ENCODE measurements at regions not wholly inside any gene's neighbourhood (a gene's known extent, or its start where the extent isn't known, plus 50 kb on each side); places are given as distances from the start of the nearest gene placed in this dataset.

GRCh38 chr15:96029172-96029571 is 301.3 kb upstream of the NR2F2 start:
- Histone ChIP-seq H3K9me3 (replicated peaks) (no peaks in the 10 kb centered on the region), H3K4me3 (no peak overlapping the region), H3K27me3 (replicated peaks) (no peaks in the 10 kb centered on the region), H3K27ac (no peak overlapping the region), H3K36me3 (no peaks in the 10 kb centered on the region), H3K4me1 (replicated peaks) (no peaks in the 10 kb centered on the region; the same call in 1 of the 2 replicates)
- no peak for DNase-seq (ENCODE audit: low read depth in 1 of 2, low spot score in 2 of 2)

GRCh38 chr15:96031426-96032110 is 298.9 kb upstream of the NR2F2 start:
- H3K36me3 ChIP-seq, result no peaks in the 10 kb centered on the region

GRCh38 chr15:96035091-96035490 is 295.4 kb upstream of the NR2F2 start:
- DNase-seq (ENCODE audit: low read depth in 1 of 2, low spot score in 2 of 2), result no peak
- Histone ChIP-seq H3K4me3 (no peak overlapping the region), H3K27ac (no peak overlapping the region), H3K36me3 (no peaks in the 10 kb centered on the region), H3K27me3 (replicated peaks) (no peaks in the 10 kb centered on the region), H3K4me1 (replicated peaks) (peaks cover 16% of the 10 kb centered on the region; the same call in 1 of the 2 replicates), H3K9me3 (replicated peaks) (no peaks in the 10 kb centered on the region)

More at GRCh38 chr15:96031426-96032110, 298.9 kb upstream of the NR2F2 start:
- Histone ChIP-seq H3K27me3 (replicated peaks) (no peaks in the 10 kb centered on the region), H3K9me3 (replicated peaks) (no peaks in the 10 kb centered on the region), H3K4me1 (replicated peaks) (no peaks in the 10 kb centered on the region; the same call in 1 of the 2 replicates), H3K27ac (no peak overlapping the region), H3K4me3 (no peak overlapping the region)
- DNase-seq (ENCODE audit: low read depth in 1 of 2, low spot score in 2 of 2), result no peak

GRCh38 chr15:96035635-96036034 is 294.9 kb upstream of the NR2F2 start:
- H3K27me3 ChIP-seq (replicated peaks), result no peaks in the 10 kb centered on the region

GRCh38 chr15:96037584-96037983 is 292.9 kb upstream of the NR2F2 start:
- no peaks in the 10 kb centered on the region for H3K36me3 ChIP-seq
- peak in 1 of 2 experiments; percentile 42 for DNase-seq (ENCODE audit: low read depth in 1 of 2, low spot score in 2 of 2)
- no peaks in the 10 kb centered on the region for H3K9me3 ChIP-seq (replicated peaks)
- no peaks in the 10 kb centered on the region for H3K27me3 ChIP-seq (replicated peaks)
- peaks cover 16% of the 10 kb centered on the region; the same call in 1 of the 2 replicates for H3K4me1 ChIP-seq (replicated peaks)
- no peak overlapping the region for H3K4me3 ChIP-seq
- H3K27ac ChIP-seq, result no peak overlapping the region

More at GRCh38 chr15:96035635-96036034, 294.9 kb upstream of the NR2F2 start:
- H3K27ac ChIP-seq, result no peak overlapping the region
- no peaks in the 10 kb centered on the region for H3K9me3 ChIP-seq (replicated peaks)
- H3K36me3 ChIP-seq, result no peaks in the 10 kb centered on the region
- H3K4me3 ChIP-seq, result no peak overlapping the region
- DNase-seq (ENCODE audit: low read depth in 1 of 2, low spot score in 2 of 2), result no peak
- H3K4me1 ChIP-seq (replicated peaks), result peaks cover 16% of the 10 kb centered on the region; the same call in 1 of the 2 replicates

GRCh38 chr15:96038131-96038530 is 292.4 kb upstream of the NR2F2 start:
- no peak overlapping the region for H3K4me3 ChIP-seq
- peak in 1 of 2 experiments; percentile 4 for DNase-seq (ENCODE audit: low read depth in 1 of 2, low spot score in 2 of 2)
- no peak overlapping the region for H3K27ac ChIP-seq
- no peaks in the 10 kb centered on the region for H3K27me3 ChIP-seq (replicated peaks)
- H3K36me3 ChIP-seq, result no peaks in the 10 kb centered on the region
- H3K4me1 ChIP-seq (replicated peaks), result peaks cover 16% of the 10 kb centered on the region; the same call in 1 of the 2 replicates
- H3K9me3 ChIP-seq (replicated peaks), result no peaks in the 10 kb centered on the region

- Histone ChIP-seq H3K27ac (no peak overlapping the region), H3K4me1 (replicated peaks) (peaks cover 16% of the 10 kb centered on the region; the same call in 1 of the 2 replicates), H3K27me3 (replicated peaks) (no peaks in the 10 kb centered on the region), H3K9me3 (replicated peaks) (no peaks in the 10 kb centered on the region), H3K36me3 (no peaks in the 10 kb centered on the region), H3K4me3 (no peak overlapping the region)
- DNase-seq (ENCODE audit: low read depth in 1 of 2, low spot score in 2 of 2), result peak in 1 of 2 experiments; percentile 16
Observed at GRCh38 chr15:96038650-96039049, 291.9 kb upstream of the NR2F2 start.

- DNase-seq (ENCODE audit: low read depth in 1 of 2, low spot score in 2 of 2), result no peak
- Histone ChIP-seq H3K27me3 (replicated peaks) (no peaks in the 10 kb centered on the region), H3K4me3 (no peak overlapping the region), H3K36me3 (no peaks in the 10 kb centered on the region), H3K4me1 (replicated peaks) (peaks cover 19% of the 10 kb centered on the region), H3K9me3 (replicated peaks) (no peaks in the 10 kb centered on the region), H3K27ac (no peak overlapping the region)
Observed at GRCh38 chr15:96041982-96042733, 288.3 kb upstream of the NR2F2 start.

GRCh38 chr15:96042734-96043224 is 287.7 kb upstream of the NR2F2 start:
- DNase-seq (ENCODE audit: low read depth in 1 of 2, low spot score in 2 of 2), result no peak
- no peak overlapping the region for H3K27ac ChIP-seq
- no peak overlapping the region for H3K4me3 ChIP-seq
- H3K4me1 ChIP-seq (replicated peaks), result peaks cover 19% of the 10 kb centered on the region
- no peaks in the 10 kb centered on the region for H3K27me3 ChIP-seq (replicated peaks)
- no peaks in the 10 kb centered on the region for H3K9me3 ChIP-seq (replicated peaks)
- H3K36me3 ChIP-seq, result no peaks in the 10 kb centered on the region

- no peaks in the 10 kb centered on the region for H3K36me3 ChIP-seq
- no peaks in the 10 kb centered on the region for H3K27me3 ChIP-seq (replicated peaks)
- H3K9me3 ChIP-seq (replicated peaks), result no peaks in the 10 kb centered on the region
- peaks cover 18% of the 10 kb centered on the region for H3K4me1 ChIP-seq (replicated peaks)
- H3K27ac ChIP-seq, result no peak overlapping the region
- H3K4me3 ChIP-seq, result no peak overlapping the region
- DNase-seq (ENCODE audit: low read depth in 1 of 2, low spot score in 2 of 2), result no peak
Observed at GRCh38 chr15:96043591-96044171, 286.8 kb upstream of the NR2F2 start.

GRCh38 chr15:96046620-96047240 is 283.8 kb upstream of the NR2F2 start:
- no peak for DNase-seq (ENCODE audit: low read depth in 1 of 2, low spot score in 2 of 2)
- Histone ChIP-seq H3K4me1 (replicated peaks) (peaks cover 18% of the 10 kb centered on the region), H3K4me3 (no peak overlapping the region), H3K27ac (peak overlapping the region; percentile 7; the same call in 1 of the 2 replicates), H3K36me3 (no peaks in the 10 kb centered on the region), H3K9me3 (replicated peaks) (no peaks in the 10 kb centered on the region), H3K27me3 (replicated peaks) (no peaks in the 10 kb centered on the region)

- DNase-seq (ENCODE audit: low read depth in 1 of 2, low spot score in 2 of 2), result peak; percentile 52 to 69
- Histone ChIP-seq H3K4me3 (no peak overlapping the region), H3K9me3 (replicated peaks) (no peaks in the 10 kb centered on the region), H3K36me3 (no peaks in the 10 kb centered on the region), H3K27me3 (replicated peaks) (no peaks in the 10 kb centered on the region), H3K27ac (peak overlapping the region; percentile 7; the same call in 1 of the 2 replicates), H3K4me1 (replicated peaks) (peaks cover 18% of the 10 kb centered on the region)
Observed at GRCh38 chr15:96047255-96047931, 283.1 kb upstream of the NR2F2 start.

- DNase-seq (ENCODE audit: low read depth in 1 of 2, low spot score in 2 of 2), result no peak
- no peaks in the 10 kb centered on the region for H3K27me3 ChIP-seq (replicated peaks)
- no peak overlapping the region for H3K4me3 ChIP-seq
- H3K27ac ChIP-seq, result no peak overlapping the region
- peaks cover 18% of the 10 kb centered on the region for H3K4me1 ChIP-seq (replicated peaks)
- H3K9me3 ChIP-seq (replicated peaks), result no peaks in the 10 kb centered on the region
- H3K36me3 ChIP-seq, result no peaks in the 10 kb centered on the region
Observed at GRCh38 chr15:96049323-96049722, 281.2 kb upstream of the NR2F2 start.
